Fibroblast of the conjunctiva (primary cell): ENCODE measurements at regions not wholly inside any gene's neighbourhood (a gene's known extent, or its start where the extent isn't known, plus 50 kb on each side); places are given as distances from the start of the nearest gene placed in this dataset.
"Not testable (repeated sequence)": the region's sequence is repeated elsewhere in the genome, so short reads cannot be mapped to it uniquely, and the experiment has no call there.

ENCODE experiments used
- DNase-seq: peaks from one replicate; pipeline ENCODE4 v3.0.0-alpha.2; 2010; ENCODE audit warnings: low read depth

DNA sequence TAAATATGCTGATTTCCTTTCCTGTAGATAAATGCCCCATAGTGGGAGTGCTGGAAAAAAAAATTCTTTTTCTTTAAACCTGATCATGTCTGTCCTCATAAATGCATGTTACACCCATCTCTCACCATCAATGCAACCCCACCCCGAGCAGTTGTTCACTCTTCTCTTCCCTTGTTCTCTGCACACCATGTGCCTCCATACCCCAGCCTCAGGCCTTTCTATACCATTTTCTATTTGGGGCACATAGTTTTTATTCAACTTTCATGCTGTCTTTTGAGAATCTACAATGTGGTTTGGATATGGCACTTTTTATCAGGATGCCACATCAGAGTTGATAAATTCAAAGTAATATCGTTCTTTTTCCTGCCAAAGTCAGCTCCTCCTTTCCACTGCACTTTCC lies 202.6 kb downstream of the POTED start:
- not testable (repeated sequence) for DNase-seq

DNA sequence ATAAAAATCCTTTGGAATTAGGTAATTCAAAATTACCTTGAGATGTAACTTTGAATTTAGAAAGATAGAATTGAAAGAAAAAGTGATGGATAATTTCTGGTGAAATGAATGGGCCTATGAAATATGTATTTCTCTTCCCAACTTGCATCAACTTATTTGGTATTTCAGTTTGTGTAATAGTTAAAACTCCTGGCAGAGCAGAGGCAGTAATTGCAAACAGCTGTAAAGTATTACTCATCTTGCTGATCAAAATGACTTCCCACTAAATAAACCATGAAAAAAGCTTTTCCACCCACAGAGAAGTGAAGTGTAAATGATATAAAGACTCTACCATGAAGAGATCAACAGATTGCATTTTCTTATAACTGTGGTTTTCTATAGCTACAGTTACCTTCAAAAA lies 201.0 kb downstream of the POTED start:
- DNase-seq: not testable (repeated sequence)

DNA sequence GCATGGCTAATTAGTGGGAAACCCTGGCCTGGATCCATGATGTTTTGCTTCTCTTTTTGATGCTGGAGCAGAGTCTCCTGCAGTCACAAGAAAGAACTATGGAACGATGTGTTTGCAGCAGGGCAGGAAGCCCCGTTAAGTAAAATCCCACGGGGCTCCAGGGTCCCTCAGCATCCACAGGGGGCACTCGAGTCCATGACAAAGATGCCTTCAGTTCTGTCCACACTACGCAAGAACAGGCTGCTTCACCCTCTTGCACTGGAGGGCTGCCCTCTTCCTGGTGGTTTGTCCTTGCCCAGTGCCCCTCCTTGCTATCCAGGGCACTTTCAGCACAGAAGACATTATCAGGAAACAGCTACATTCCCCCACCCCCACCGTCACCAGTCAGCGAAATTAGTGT lies 196.9 kb downstream of the POTED start:
- not testable (repeated sequence) for DNase-seq

DNA sequence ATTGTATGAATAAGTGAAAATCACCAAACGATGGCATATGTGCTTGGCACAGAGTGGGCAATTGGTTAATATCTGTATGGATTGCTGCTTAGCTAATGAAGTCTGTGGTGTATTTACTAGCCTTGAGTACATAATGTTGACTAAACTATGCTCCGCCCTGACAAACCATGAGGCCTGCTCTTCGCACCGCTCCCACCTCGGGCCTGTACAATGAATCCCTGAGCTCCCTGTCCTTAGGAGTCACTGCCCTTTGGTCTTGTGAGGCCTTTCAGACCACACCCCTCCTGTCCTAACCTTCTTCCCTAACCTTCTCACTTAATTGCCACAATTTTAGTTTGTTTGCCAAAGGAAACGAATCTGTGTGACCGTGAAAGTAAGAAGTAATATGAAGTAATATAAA lies 193.2 kb downstream of the POTED start:
- DNase-seq: not testable (repeated sequence)
